ENCODE measurements at regions not wholly inside any gene's neighbourhood (a gene's known extent, or its start where the extent isn't known, plus 50 kb on each side); places are given as distances from the start of the nearest gene placed in this dataset.

GRCh38 chr18:73835656-73836364 is 311.8 kb downstream of the FBXO15 start:
- TF ChIP-seq CTCF (IDR thresholded peaks at IDR 0.05) (no peak), POLR2AphosphoS5 (IDR thresholded peaks at IDR 0.05) (no peak), POLR2A (IDR thresholded peaks at IDR 0.05) (no peak), EP300 (IDR thresholded peaks at IDR 0.05) (no peak)
- no peaks in the 10 kb centered on the region for H3K36me3 ChIP-seq
- H3K9me3 ChIP-seq: no peaks in the 10 kb centered on the region
- 77 to 85% methylated on average over 7 to 8 of the region's 8 CpGs for WGBS, 2 donors (ENCODE audit: low coverage in 1 of 2)
- no peak overlapping the region for H3K4me3 ChIP-seq
- H3K27me3 ChIP-seq: peaks cover 3% of the 10 kb centered on the region
- H3K27ac ChIP-seq: no peak overlapping the region
- H3K4me1 ChIP-seq: no peaks in the 10 kb centered on the region
- ATAC-seq: no peak

GRCh38 chr18:73835039-73835438 is 312.6 kb downstream of the FBXO15 start:
- Histone ChIP-seq H3K4me3 (no peak overlapping the region), H3K27ac (no peak overlapping the region), H3K27me3 (no peaks in the 10 kb centered on the region), H3K9me3 (no peaks in the 10 kb centered on the region), H3K36me3 (no peaks in the 10 kb centered on the region), H3K4me1 (no peaks in the 10 kb centered on the region)
- no peak for TF ChIP-seq POLR2A (IDR thresholded peaks at IDR 0.05)
- no peak for TF ChIP-seq CTCF (IDR thresholded peaks at IDR 0.05)
- no peak for TF ChIP-seq POLR2AphosphoS5 (IDR thresholded peaks at IDR 0.05)
- TF ChIP-seq EP300 (IDR thresholded peaks at IDR 0.05): no peak
- 92 to 100% methylated on average over 1 to 3 of the region's 3 CpGs for WGBS, 2 donors (ENCODE audit: low coverage in 1 of 2)
- ATAC-seq: no peak

DNA sequence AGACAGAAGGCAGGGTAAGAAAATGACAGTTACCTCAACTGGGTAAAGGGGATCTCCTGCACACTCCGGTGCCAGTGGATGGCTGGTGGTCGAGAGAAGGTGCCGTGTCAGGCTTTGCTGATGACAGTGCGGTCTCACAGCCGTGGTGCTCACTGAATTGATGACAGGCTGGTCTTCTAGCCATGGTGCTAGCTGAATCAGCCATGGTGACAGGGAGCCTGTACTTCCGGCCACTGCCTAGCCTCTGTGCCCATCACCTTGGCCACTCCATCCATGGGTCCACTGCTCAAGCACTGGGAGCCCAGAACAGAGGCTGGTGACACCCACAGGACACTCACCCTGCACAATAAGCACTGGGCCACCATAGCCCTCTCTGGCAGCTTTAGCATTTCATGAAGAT is 315.9 kb downstream of the FBXO15 start:
- WGBS, 2 donors (ENCODE audit: low coverage in 1 of 2): 80 to 82% methylated on average over 5 to 6 of the region's 6 CpGs
- no peak for ATAC-seq
- no peaks in the 10 kb centered on the region for H3K4me1 ChIP-seq

GRCh38 chr18:73829146-73829545 is 318.5 kb downstream of the FBXO15 start:
- WGBS, 2 donors (ENCODE audit: low coverage in 1 of 2): 86 to 89% methylated on average over 7 of the region's 7 CpGs
- no peaks in the 10 kb centered on the region for H3K9me3 ChIP-seq

More for the DNA sequence above, 315.9 kb downstream of the FBXO15 start:
- Histone ChIP-seq H3K27ac (no peak overlapping the region), H3K36me3 (no peaks in the 10 kb centered on the region), H3K27me3 (no peaks in the 10 kb centered on the region), H3K4me3 (no peak overlapping the region), H3K9me3 (no peaks in the 10 kb centered on the region)
- TF ChIP-seq CTCF (IDR thresholded peaks at IDR 0.05) (no peak), EP300 (IDR thresholded peaks at IDR 0.05) (no peak), POLR2AphosphoS5 (IDR thresholded peaks at IDR 0.05) (no peak), POLR2A (IDR thresholded peaks at IDR 0.05) (no peak)

More at GRCh38 chr18:73829146-73829545, 318.5 kb downstream of the FBXO15 start:
- H3K4me1 ChIP-seq: no peaks in the 10 kb centered on the region
- H3K27ac ChIP-seq: no peak overlapping the region
- H3K36me3 ChIP-seq: no peaks in the 10 kb centered on the region
- ATAC-seq: no peak
- no peaks in the 10 kb centered on the region for H3K27me3 ChIP-seq
- TF ChIP-seq POLR2A (IDR thresholded peaks at IDR 0.05) (no peak), EP300 (IDR thresholded peaks at IDR 0.05) (no peak), CTCF (IDR thresholded peaks at IDR 0.05) (no peak), POLR2AphosphoS5 (IDR thresholded peaks at IDR 0.05) (no peak)
- H3K4me3 ChIP-seq: no peak overlapping the region

Measured in gastroesophageal sphincter (tissue), 4 donors.